Hepatocyte (in vitro differentiated cells): ENCODE measurements at regions not wholly inside any gene's neighbourhood (a gene's known extent, or its start where the extent isn't known, plus 50 kb on each side); places are given as distances from the start of the nearest gene placed in this dataset.

ENCODE experiments used
- DNase-seq: peaks from one replicate; pipeline ENCODE4 v3.0.0-alpha.2; 2016; ENCODE audit warnings: low spot score
- H2AFZ ChIP-seq: fragments of 200-600 bp; sonication (generic); 2 replicates; pipeline ENCODE4 v1.6.0; 2016; ENCODE audit warnings: antibody characterized with exemption, mild to moderate bottlenecking
- H3K27ac ChIP-seq: fragments of 200-600 bp; sonication (generic); 2 replicates; pipeline ENCODE4 v1.5.1; 2016; ENCODE audit warnings: mild to moderate bottlenecking
- H3K27me3 ChIP-seq: fragments of 200-600 bp; sonication (generic); 2 replicates; pipeline ENCODE4 v1.6.1; 2016
- H3K36me3 ChIP-seq: fragments of 200-600 bp; sonication (generic); replicated peaks from 2 replicates; pipeline ENCODE4 v1.5.1; 2016; ENCODE audit warnings: low read depth; ENCODE audit not compliant: insufficient read depth
- H3K4me1 ChIP-seq: fragments of 200-600 bp; sonication (generic); 2 replicates; pipeline ENCODE4 v1.5.1; 2016; ENCODE audit warnings: mild to moderate bottlenecking, moderate library complexity; ENCODE audit not compliant: insufficient read depth
- H3K4me2 ChIP-seq: fragments of 200-600 bp; sonication (generic); 2 replicates; pipeline ENCODE4 v1.6.0; 2016
- H3K4me3 ChIP-seq: fragments of 200-600 bp; sonication (generic); 2 replicates; pipeline ENCODE4 v1.5.1; 2016; ENCODE audit warnings: mild to moderate bottlenecking
- H3K79me2 ChIP-seq: fragments of 200-600 bp; sonication (generic); 2 replicates; pipeline ENCODE4 v1.6.0; 2017; ENCODE audit warnings: mild to moderate bottlenecking
- H3K9me2 ChIP-seq: fragments of 200-600 bp; sonication (generic); replicated peaks from 2 replicates; pipeline ENCODE4 v1.6.0; 2017; ENCODE audit warnings: mild to moderate bottlenecking; ENCODE audit not compliant: insufficient read depth
- H3K9me3 ChIP-seq: fragments of 200-600 bp; sonication (generic); 2 replicates; pipeline ENCODE4 v1.5.1; 2016; ENCODE audit warnings: low read depth, mild to moderate bottlenecking
- H4K20me1 ChIP-seq: fragments of 200-600 bp; sonication (generic); 2 replicates; pipeline ENCODE4 v1.6.0; 2016; ENCODE audit warnings: mild to moderate bottlenecking; ENCODE audit not compliant: insufficient read depth, poor library complexity, severe bottlenecking
- CTCF ChIP-seq: fragments of 200-600 bp; sonication (generic); IDR thresholded peaks from 2 replicates; pipeline ENCODE4 v1.5.1; 2016; ENCODE audit warnings: antibody characterized with exemption, mild to moderate bottlenecking; ENCODE audit not compliant: poor library complexity
- EZH2 ChIP-seq: fragments of 200-600 bp; sonication (generic); IDR thresholded peaks from 2 replicates; pipeline ENCODE4 v1.6.1; 2016; ENCODE audit warnings: antibody characterized with exemption, mild to moderate bottlenecking, borderline replicate concordance
- EZH2phosphoT487 ChIP-seq: fragments of 200-600 bp; sonication (generic); IDR thresholded peaks from one replicate; pipeline ENCODE4 v1.6.1; 2018; ENCODE audit warnings: antibody characterized with exemption, mild to moderate bottlenecking, low read depth, moderate library complexity; ENCODE audit not compliant: unreplicated experiment, severe bottlenecking
- WGBS: methylation state at CpG from one replicate; pipeline ENCODE4 v1.1.6; 2016; ENCODE audit warnings: low lambda C conversion rate; ENCODE audit errors: missing lambda C conversion rate; 5-methylcytosine and 5-hydroxymethylcytosine counted together

- no peak overlapping the region for H2AFZ ChIP-seq
- peaks cover 16% of the 10 kb centered on the region for H3K4me1 ChIP-seq
- peak overlapping the region; percentile 1 for H3K27ac ChIP-seq
- H3K4me2 ChIP-seq, result no peak overlapping the region
- no peak for TF ChIP-seq EZH2phosphoT487
- no peak for TF ChIP-seq CTCF
- no peak for TF ChIP-seq EZH2
- DNase-seq, result peak; percentile 4
- no peaks in the 10 kb centered on the region for H3K9me2 ChIP-seq
- no peaks in the 10 kb centered on the region for H4K20me1 ChIP-seq
- H3K79me2 ChIP-seq, result no peaks in the 10 kb centered on the region
- no peaks in the 10 kb centered on the region for H3K36me3 ChIP-seq
- H3K4me3 ChIP-seq, result no peak overlapping the region
- no peaks in the 10 kb centered on the region for H3K9me3 ChIP-seq
- H3K27me3 ChIP-seq, result no peaks in the 10 kb centered on the region
Observed at GRCh38 chr1:81660286-81660685, 140.4 kb upstream of the ADGRL2 start.

GRCh38 chr1:81654657-81655056 is 146.1 kb upstream of the ADGRL2 start:
- 89% methylated on average over 3 of the region's 3 CpGs for WGBS
- no peaks in the 10 kb centered on the region for H3K79me2 ChIP-seq
- no peak for TF ChIP-seq EZH2phosphoT487
- no peak for TF ChIP-seq EZH2
- no peak for TF ChIP-seq CTCF
- no peak for DNase-seq
- no peaks in the 10 kb centered on the region for H3K9me3 ChIP-seq
- no peaks in the 10 kb centered on the region for H3K36me3 ChIP-seq
- H3K4me2 ChIP-seq, result no peak overlapping the region
- no peaks in the 10 kb centered on the region for H3K9me2 ChIP-seq
- H4K20me1 ChIP-seq, result no peaks in the 10 kb centered on the region
- H3K27me3 ChIP-seq, result no peaks in the 10 kb centered on the region
- no peak overlapping the region for H2AFZ ChIP-seq
- H3K4me3 ChIP-seq, result no peak overlapping the region
- peaks cover 5% of the 10 kb centered on the region for H3K4me1 ChIP-seq
- H3K27ac ChIP-seq, result no peak overlapping the region

GRCh38 chr1:81654147-81654546 is 146.6 kb upstream of the ADGRL2 start:
- 74% methylated on average over 8 of the region's 8 CpGs for WGBS
- no peaks in the 10 kb centered on the region for H3K9me3 ChIP-seq
- no peak overlapping the region for H3K27ac ChIP-seq
- no peak for DNase-seq
- no peak overlapping the region for H2AFZ ChIP-seq
- H4K20me1 ChIP-seq, result no peaks in the 10 kb centered on the region
- H3K9me2 ChIP-seq, result no peaks in the 10 kb centered on the region
- no peak overlapping the region for H3K4me3 ChIP-seq
- no peaks in the 10 kb centered on the region for H3K27me3 ChIP-seq
- H3K79me2 ChIP-seq, result no peaks in the 10 kb centered on the region
- H3K36me3 ChIP-seq, result no peaks in the 10 kb centered on the region
- no peak overlapping the region for H3K4me2 ChIP-seq
- H3K4me1 ChIP-seq, result peaks cover 3% of the 10 kb centered on the region
- TF ChIP-seq EZH2 (no peak), EZH2phosphoT487 (no peak), CTCF (no peak)

- Histone ChIP-seq H3K36me3 (no peaks in the 10 kb centered on the region), H3K4me2 (no peak overlapping the region), H2AFZ (no peak overlapping the region), H3K4me3 (no peak overlapping the region), H3K27me3 (no peaks in the 10 kb centered on the region), H3K9me2 (no peaks in the 10 kb centered on the region), H3K79me2 (no peaks in the 10 kb centered on the region), H3K4me1 (peaks cover 3% of the 10 kb centered on the region), H4K20me1 (no peaks in the 10 kb centered on the region), H3K9me3 (no peaks in the 10 kb centered on the region), H3K27ac (no peak overlapping the region)
- DNase-seq, result no peak
- TF ChIP-seq EZH2, result no peak
- no peak for TF ChIP-seq CTCF
Observed at GRCh38 chr1:81650776-81651175, 150.0 kb upstream of the ADGRL2 start.
